Keratinocyte (primary cell): ENCODE measurements at regions not wholly inside any gene's neighbourhood (a gene's known extent, or its start where the extent isn't known, plus 50 kb on each side); places are given as distances from the start of the nearest gene placed in this dataset.
"Not testable (repeated sequence)": the region's sequence is repeated elsewhere in the genome, so short reads cannot be mapped to it uniquely, and the experiment has no call there.

ENCODE experiments used
- DNase-seq: peaks from one replicate; pipeline ENCODE4 v3.0.0-alpha.2; 2011; ENCODE audit warnings: low read depth, missing footprints, low spot score
- FAIRE-seq: peaks from 2 replicates; lab custom pipeline; 2011; peaks lifted over from hg19 to GRCh38; lab: Jason Lieb, UNC
- H2AFZ ChIP-seq: 2 replicates; pipeline ENCODE4 v1.6.0; 2012; ENCODE audit warnings: low read length, control low read depth, inconsistent platforms; ENCODE audit not compliant: control insufficient read depth
- H3K27ac ChIP-seq: 2 replicates; pipeline ENCODE4 v1.5.1; 2011; ENCODE audit warnings: low read length; ENCODE audit not compliant: control insufficient read depth, insufficient read depth
- H3K27me3 ChIP-seq: 3 replicates; pipeline ENCODE4 v1.6.0; 2011; ENCODE audit warnings: low read length; ENCODE audit not compliant: control insufficient read depth, insufficient read depth; ENCODE audit errors: extremely low read depth
- H3K36me3 ChIP-seq, 2 experiments: 2 replicates in 1 of 2; 3 replicates in 1 of 2; pipeline ENCODE4 v1.5.1; 2011; ENCODE audit warnings: low read length in 2 of 2, mild to moderate bottlenecking in 1 of 2; ENCODE audit not compliant: control insufficient read depth in 2 of 2, insufficient read depth in 2 of 2; ENCODE audit errors: extremely low read depth in 1 of 2
- H3K4me1 ChIP-seq: 3 replicates; pipeline ENCODE4 v1.5.1; 2011; ENCODE audit warnings: low read length; ENCODE audit not compliant: control insufficient read depth, insufficient read depth; ENCODE audit errors: extremely low read depth
- H3K4me2 ChIP-seq: 3 replicates; pipeline ENCODE4 v1.6.0; 2011; ENCODE audit warnings: low read depth, low read length; ENCODE audit not compliant: control insufficient read depth, insufficient read depth; ENCODE audit errors: extremely low read depth
- H3K4me3 ChIP-seq, 3 experiments: fragments of 200-600 bp in 1 of 3; sonication (generic) in 1 of 3; 2 replicates in 2 of 3; 3 replicates in 1 of 3; pipeline ENCODE4 v1.5.1; 2011 to 2016; ENCODE audit warnings: low read length in 3 of 3, mild to moderate bottlenecking in 3 of 3, control low read depth in 2 of 3, inconsistent platforms in 1 of 3, low read depth in 1 of 3, mixed read lengths in 1 of 3, mixed run types in 1 of 3, moderate library complexity in 1 of 3; ENCODE audit not compliant: control insufficient read depth in 2 of 3, insufficient read depth in 2 of 3; ENCODE audit errors: extremely low read depth in 1 of 3
- H3K79me2 ChIP-seq: 2 replicates; pipeline ENCODE4 v1.6.0; 2012; ENCODE audit warnings: low read length; ENCODE audit not compliant: control insufficient read depth, insufficient read depth
- H3K9ac ChIP-seq: 3 replicates; pipeline ENCODE4 v1.6.0; 2011; ENCODE audit warnings: low read length; ENCODE audit not compliant: control insufficient read depth, insufficient read depth; ENCODE audit errors: extremely low read depth
- H3K9me1 ChIP-seq: 3 replicates; pipeline ENCODE4 v1.6.0; 2011; ENCODE audit warnings: low read length; ENCODE audit not compliant: control insufficient read depth, insufficient read depth; ENCODE audit errors: extremely low read depth
- H3K9me3 ChIP-seq: 2 replicates; pipeline ENCODE4 v1.5.1; 2012; ENCODE audit warnings: low read depth, low read length; ENCODE audit not compliant: control insufficient read depth
- H4K20me1 ChIP-seq: 3 replicates; pipeline ENCODE4 v1.6.0; 2011; ENCODE audit warnings: low read length; ENCODE audit not compliant: control insufficient read depth, insufficient read depth; ENCODE audit errors: extremely low read depth
- CTCF ChIP-seq, 3 experiments: IDR thresholded peaks in 1 of 3; conservative IDR thresholded peaks in 1 of 3; optimal IDR thresholded peaks in 1 of 3; 2 replicates in 2 of 3; 3 replicates in 1 of 3; pipeline versions ENCODE3 to v1.5.1; 2011; ENCODE audit warnings: low read length in 3 of 3, mild to moderate bottlenecking in 3 of 3, moderate library complexity in 2 of 3, control low read depth in 1 of 3, inconsistent platforms in 1 of 3; ENCODE audit not compliant: insufficient read depth in 2 of 3; ENCODE audit errors: extremely low read depth in 1 of 3
- EZH2 ChIP-seq: IDR thresholded peaks from one replicate; pipeline ENCODE4 v1.6.1; 2012; ENCODE audit warnings: inconsistent platforms, mild to moderate bottlenecking, low read length, moderate library complexity
- dilution Hi-C: fragments of 300-500 bp; cut with MboI; formaldehyde crosslinking; loops from one replicate; pipeline ENCODE4 v1.7.0; 2020; ENCODE audit warnings: low sequenced_read_pairs; ENCODE audit not compliant: extremely low pct_ligation_motif_present

- Histone ChIP-seq H2AFZ (no peak overlapping the region), H3K79me2 (no peaks in the 10 kb centered on the region), H4K20me1 (no peaks in the 10 kb centered on the region), H3K27ac (no peak overlapping the region), H3K27me3 (no peaks in the 10 kb centered on the region), H3K9me3 (no peaks in the 10 kb centered on the region), H3K9ac (no peak overlapping the region), H3K4me1 (no peaks in the 10 kb centered on the region), H3K9me1 (no peaks in the 10 kb centered on the region), H3K4me2 (no peak overlapping the region), H3K4me3 (no peak overlapping the region), H3K36me3 (no peaks in the 10 kb centered on the region)
- TF ChIP-seq EZH2 (no peak), CTCF (optimal IDR thresholded peaks at IDR 0.05 in 1 of 3, IDR thresholded peaks at IDR 0.05 in 1 of 3, conservative IDR thresholded peaks at IDR 0.05 in 1 of 3; ENCODE audit: extremely low read depth in 1 of 3, insufficient read depth in 2 of 3, low read length in 3 of 3) (no peak)
- DNase-seq (no peak), FAIRE-seq (no peak)
- dilution Hi-C loops = no loop called here
Measured at GRCh38 chr10:80966326-80966986, 428.8 kb downstream of the SH2D4B start.

- H3K36me3 ChIP-seq, dilution Hi-C loops, H3K27me3 ChIP-seq, H3K9ac ChIP-seq, H3K79me2 ChIP-seq, H2AFZ ChIP-seq, H3K9me3 ChIP-seq, H3K4me2 ChIP-seq, H3K4me3 ChIP-seq, H3K9me1 ChIP-seq, H3K27ac ChIP-seq, H3K4me1 ChIP-seq, FAIRE-seq, DNase-seq, H4K20me1 ChIP-seq: not testable (repeated sequence)
Measured at GRCh38 chr10:80967357-80967756, 429.7 kb downstream of the SH2D4B start.

DNA sequence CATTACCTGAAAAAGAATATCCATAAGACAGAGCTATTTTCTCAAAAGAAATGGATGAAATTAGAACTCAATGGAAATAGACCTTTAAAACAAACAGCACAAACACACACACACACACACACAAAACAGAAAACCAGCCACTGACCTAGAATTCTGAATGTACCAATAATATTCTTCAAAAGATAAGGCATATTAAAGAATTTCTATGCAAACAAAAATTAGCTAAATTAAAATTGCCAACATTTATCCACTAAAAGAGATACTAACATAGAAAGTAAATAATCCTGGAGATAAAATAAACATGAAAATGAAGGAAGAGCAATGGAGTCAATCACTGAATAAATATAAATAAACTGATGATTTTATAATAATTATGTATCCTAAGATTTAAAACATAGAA is 431.2 kb downstream of the SH2D4B start:
- Histone ChIP-seq H3K27me3 (no peaks in the 10 kb centered on the region), H3K79me2 (no peaks in the 10 kb centered on the region), H3K4me1 (no peaks in the 10 kb centered on the region), H2AFZ (no peak overlapping the region), H3K9me1 (no peaks in the 10 kb centered on the region), H3K4me2 (no peak overlapping the region), H3K36me3 (no peaks in the 10 kb centered on the region), H3K4me3 (no peak overlapping the region), H3K9ac (no peak overlapping the region), H4K20me1 (no peaks in the 10 kb centered on the region), H3K27ac (no peak overlapping the region), H3K9me3 (no peaks in the 10 kb centered on the region)
- FAIRE-seq (no peak), DNase-seq (no peak)
- dilution Hi-C loops = no loop called here
- TF ChIP-seq EZH2 (no peak), CTCF (optimal IDR thresholded peaks at IDR 0.05 in 1 of 3, IDR thresholded peaks at IDR 0.05 in 1 of 3, conservative IDR thresholded peaks at IDR 0.05 in 1 of 3; ENCODE audit: extremely low read depth in 1 of 3, insufficient read depth in 2 of 3, low read length in 3 of 3) (no peak)
